ENCODE measurements at regions not wholly inside any gene's neighbourhood (a gene's known extent, or its start where the extent isn't known, plus 50 kb on each side); places are given as distances from the start of the nearest gene placed in this dataset.

GRCh38 chr7:155212301-155213015 is 85.2 kb upstream of the INSIG1 start:
- H3K27ac ChIP-seq = no peak overlapping the region
- no peaks in the 10 kb centered on the region for H3K9me3 ChIP-seq
- TF ChIP-seq POLR2A (IDR thresholded peaks at IDR 0.05) (no peak), CTCF (IDR thresholded peaks at IDR 0.05) (no peak), EP300 (IDR thresholded peaks at IDR 0.05) (no peak), POLR2AphosphoS5 (IDR thresholded peaks at IDR 0.05) (no peak)
- peaks cover 0 to 24% (median 10%) of the 10 kb centered on the region in 4 donors for H3K4me1 ChIP-seq
- H3K27me3 ChIP-seq = no peaks in the 10 kb centered on the region
- WGBS, 2 donors = 70 to 72% methylated on average over 11 to 12 of the region's 15 CpGs
- H3K36me3 ChIP-seq = no peaks in the 10 kb centered on the region
- no peak for DNase-seq
- no peak overlapping the region for H3K4me3 ChIP-seq
- no peak for ATAC-seq (ENCODE audit: low FRiP score in 2 of 2)

GRCh38 chr7:155213385-155213784 is 84.3 kb upstream of the INSIG1 start:
- Histone ChIP-seq H3K27me3 (no peaks in the 10 kb centered on the region), H3K27ac (no peak overlapping the region), H3K4me3 (no peak overlapping the region), H3K4me1 (peaks cover 0 to 24% (median 10%) of the 10 kb centered on the region in 4 donors), H3K9me3 (no peaks in the 10 kb centered on the region), H3K36me3 (no peaks in the 10 kb centered on the region)
- 92 to 93% methylated on average over 4 of the region's 4 CpGs for WGBS, 2 donors
- ATAC-seq (ENCODE audit: low FRiP score in 2 of 2) (peak in 1 of 2 donors; percentile 27), DNase-seq (no peak)
- TF ChIP-seq POLR2AphosphoS5 (IDR thresholded peaks at IDR 0.05) = no peak
- no peak for TF ChIP-seq CTCF (IDR thresholded peaks at IDR 0.05)
- no peak for TF ChIP-seq POLR2A (IDR thresholded peaks at IDR 0.05)
- no peak for TF ChIP-seq EP300 (IDR thresholded peaks at IDR 0.05)

- 39 to 50% methylated on average over 22 to 26 of the region's 26 CpGs for WGBS, 2 donors
- TF ChIP-seq POLR2AphosphoS5 (IDR thresholded peaks at IDR 0.05) (no peak), POLR2A (IDR thresholded peaks at IDR 0.05) (no peak), CTCF (IDR thresholded peaks at IDR 0.05) (no peak)
- H3K27ac ChIP-seq = peak overlapping the region in 1 of 4 donors; percentile 22
- peak overlapping the region in 3 of 4 donors; percentile 21 to 43 (median 39) for H3K4me3 ChIP-seq
- H3K9me3 ChIP-seq = no peaks in the 10 kb centered on the region
- ATAC-seq (ENCODE audit: low FRiP score in 2 of 2) (peak; percentile 47 to 51), DNase-seq (no peak)
- H3K36me3 ChIP-seq = no peaks in the 10 kb centered on the region
- H3K4me1 ChIP-seq = peaks cover 0 to 21% (median 10%) of the 10 kb centered on the region in 4 donors
- H3K27me3 ChIP-seq = no peaks in the 10 kb centered on the region
Measured at GRCh38 chr7:155213955-155214740, 83.5 kb upstream of the INSIG1 start.

- 74 to 80% methylated on average over 7 of the region's 7 CpGs for WGBS, 2 donors
- peaks cover 0 to 11% (median 10%) of the 10 kb centered on the region in 4 donors for H3K4me1 ChIP-seq
- H3K27ac ChIP-seq = no peak overlapping the region
- H3K9me3 ChIP-seq = no peaks in the 10 kb centered on the region
- H3K27me3 ChIP-seq = no peaks in the 10 kb centered on the region
- H3K4me3 ChIP-seq = no peak overlapping the region
- ATAC-seq (ENCODE audit: low FRiP score in 2 of 2) (no peak), DNase-seq (no peak)
- TF ChIP-seq POLR2A (IDR thresholded peaks at IDR 0.05) = no peak
- no peak for TF ChIP-seq CTCF (IDR thresholded peaks at IDR 0.05)
- no peaks in the 10 kb centered on the region for H3K36me3 ChIP-seq
Measured at GRCh38 chr7:155215576-155216325, 81.9 kb upstream of the INSIG1 start.
